ENCODE measurements at regions not wholly inside any gene's neighbourhood (a gene's known extent, or its start where the extent isn't known, plus 50 kb on each side); places are given as distances from the start of the nearest gene placed in this dataset.

GRCh38 chr12:76250256-76250655 lies 98.0 kb downstream of the BBS10 start:
- Mint-ChIP-seq H3K4me3 (no peak overlapping the region), H3K36me3 (ENCODE audit: low read depth) (no peaks in the 10 kb centered on the region), H3K27me3 (ENCODE audit: insufficient read depth) (peaks cover 2% of the 10 kb centered on the region), H3K9me3 (no peaks in the 10 kb centered on the region), H3K27ac (no peak overlapping the region), H3K4me1 (peaks cover 15% of the 10 kb centered on the region)
- Histone ChIP-seq H3K9me3 (ENCODE audit: control insufficient read depth, low read length) (no peaks in the 10 kb centered on the region), H3K27ac (ENCODE audit: low read depth, low read length) (no peak overlapping the region), H3K4me3 (ENCODE audit: low read length) (no peak overlapping the region), H3K27me3 (ENCODE audit: control insufficient read depth, insufficient read depth, low read length, poor library complexity, severe bottlenecking) (peaks cover 3% of the 10 kb centered on the region), H3K36me3 (ENCODE audit: control insufficient read depth, insufficient read depth, low read length) (no peaks in the 10 kb centered on the region), H3K4me1 (ENCODE audit: control insufficient read depth, insufficient read depth, low read length) (peaks cover 6% of the 10 kb centered on the region), H3K9ac (ENCODE audit: extremely low read depth, low read length, poor library complexity, severe bottlenecking) (no peak overlapping the region)
- TF ChIP-seq CTCF (conservative IDR thresholded peaks at IDR 0.05), result no peak
- peak; percentile 49 for DNase-seq
- WGBS, 2 experiments (ENCODE audit: insufficient coverage in 1 of 2, insufficient read length in 1 of 2), result 69 to 81% methylated on average over 1 to 3 of the region's 3 CpGs

- Histone ChIP-seq H3K36me3 (ENCODE audit: control insufficient read depth, insufficient read depth, low read length) (no peaks in the 10 kb centered on the region), H3K9me3 (ENCODE audit: control insufficient read depth, low read length) (no peaks in the 10 kb centered on the region), H3K4me3 (ENCODE audit: low read length) (no peak overlapping the region), H3K9ac (ENCODE audit: extremely low read depth, low read length, poor library complexity, severe bottlenecking) (no peak overlapping the region), H3K4me1 (ENCODE audit: control insufficient read depth, insufficient read depth, low read length) (peaks cover 6% of the 10 kb centered on the region), H3K27ac (ENCODE audit: low read depth, low read length) (no peak overlapping the region), H3K27me3 (ENCODE audit: control insufficient read depth, insufficient read depth, low read length, poor library complexity, severe bottlenecking) (no peaks in the 10 kb centered on the region)
- Mint-ChIP-seq H3K27ac (no peak overlapping the region), H3K9me3 (no peaks in the 10 kb centered on the region), H3K36me3 (ENCODE audit: low read depth) (no peaks in the 10 kb centered on the region), H3K4me3 (no peak overlapping the region), H3K4me1 (peaks cover 15% of the 10 kb centered on the region), H3K27me3 (ENCODE audit: insufficient read depth) (no peaks in the 10 kb centered on the region)
- TF ChIP-seq CTCF (conservative IDR thresholded peaks at IDR 0.05), result no peak
- peak; percentile 17 for DNase-seq
- WGBS, 2 experiments (ENCODE audit: insufficient coverage in 1 of 2, insufficient read length in 1 of 2), result 86 to 87% methylated on average over 1 to 2 of the region's 2 CpGs
These were observed 98.7 kb downstream of the BBS10 start for GRCh38 chr12:76249501-76249900.

- TF ChIP-seq CTCF (conservative IDR thresholded peaks at IDR 0.05), result no peak
- peaks cover 6% of the 10 kb centered on the region for H3K4me1 ChIP-seq (ENCODE audit: control insufficient read depth, insufficient read depth, low read length)
- no peaks in the 10 kb centered on the region for H3K9me3 Mint-ChIP-seq
- no peak overlapping the region for H3K27ac Mint-ChIP-seq
- H3K27me3 ChIP-seq (ENCODE audit: control insufficient read depth, insufficient read depth, low read length, poor library complexity, severe bottlenecking), result no peaks in the 10 kb centered on the region
- H3K36me3 ChIP-seq (ENCODE audit: control insufficient read depth, insufficient read depth, low read length), result no peaks in the 10 kb centered on the region
- no peaks in the 10 kb centered on the region for H3K9me3 ChIP-seq (ENCODE audit: control insufficient read depth, low read length)
- DNase-seq, result no peak
- H3K4me3 ChIP-seq (ENCODE audit: low read length), result no peak overlapping the region
- peaks cover 15% of the 10 kb centered on the region for H3K4me1 Mint-ChIP-seq
- no peak overlapping the region for H3K27ac ChIP-seq (ENCODE audit: low read depth, low read length)
- no peaks in the 10 kb centered on the region for H3K36me3 Mint-ChIP-seq (ENCODE audit: low read depth)
- H3K9ac ChIP-seq (ENCODE audit: extremely low read depth, low read length, poor library complexity, severe bottlenecking), result no peak overlapping the region
- no peak overlapping the region for H3K4me3 Mint-ChIP-seq
- H3K27me3 Mint-ChIP-seq (ENCODE audit: insufficient read depth), result no peaks in the 10 kb centered on the region
- WGBS, 2 experiments (ENCODE audit: insufficient coverage in 1 of 2, insufficient read length in 1 of 2), result 100% methylated on average over 1 of the region's 1 CpG; no CpG with 5 or more reads in 1 of the 2 experiments
These were observed 100.2 kb downstream of the BBS10 start for GRCh38 chr12:76247992-76248391.

Measured in endodermal cell (in vitro differentiated cells).